SK-N-SH treated with all-trans-retinoic acid at 6 μM for 48 hours (cell line): ENCODE measurements at regions not wholly inside any gene's neighbourhood (a gene's known extent, or its start where the extent isn't known, plus 50 kb on each side); places are given as distances from the start of the nearest gene placed in this dataset.
"Not testable (repeated sequence)": the region's sequence is repeated elsewhere in the genome, so short reads cannot be mapped to it uniquely, and the experiment has no call there.

ENCODE experiments used
- ATAC-seq: fragments of 200-7000 bp; cut with Tn5 transposase; 3 replicates; pipeline ENCODE4 v1.9.1; 2020; ENCODE audit warnings: mild to moderate bottlenecking, moderate library complexity
- ARNTL ChIP-seq: fragments of 450-650 bp; formaldehyde crosslinking; IDR thresholded peaks from 2 replicates; pipeline ENCODE4 v1.5.0; 2020; ENCODE audit warnings: low read depth, mild to moderate bottlenecking, moderate library complexity, borderline replicate concordance
- BACH2 ChIP-seq: fragments of 250-450 bp; sonication (Bioruptor Pico); IDR thresholded peaks from 2 replicates; pipeline ENCODE4 v1.9.0; 2021; ENCODE audit warnings: mild to moderate bottlenecking, borderline replicate concordance
- ESRRG ChIP-seq: fragments of 250-450 bp; sonication (Bioruptor Pico); IDR thresholded peaks from 2 replicates; pipeline ENCODE4 v1.6.1; 2021; ENCODE audit warnings: mild to moderate bottlenecking
- ISL1 ChIP-seq: fragments of 250-450 bp; sonication (Bioruptor Pico); IDR thresholded peaks from 2 replicates; pipeline ENCODE4 v2.1.2; 2022; ENCODE audit warnings: mild to moderate bottlenecking, moderate library complexity
- OSR1 ChIP-seq: fragments of 250-450 bp; sonication (Bioruptor Pico); IDR thresholded peaks from 2 replicates; pipeline ENCODE4 v1.8.0; 2022; ENCODE audit warnings: moderate library complexity, mild to moderate bottlenecking, inconsistent platforms
- PATZ1 ChIP-seq: fragments of 250-450 bp; sonication (Bioruptor Pico); IDR thresholded peaks from 2 replicates; pipeline ENCODE4 v1.8.0; 2020; ENCODE audit warnings: mild to moderate bottlenecking, moderate library complexity, borderline replicate concordance
- PPARA ChIP-seq: fragments of 250-450 bp; sonication (Bioruptor Pico); IDR thresholded peaks from 2 replicates; pipeline ENCODE4 v1.5.0; 2020; ENCODE audit warnings: mild to moderate bottlenecking, borderline replicate concordance
- RARB ChIP-seq: fragments of 250-450 bp; sonication (Bioruptor Pico); IDR thresholded peaks from 2 replicates; pipeline ENCODE4 v1.8.0; 2021; ENCODE audit warnings: mild to moderate bottlenecking, moderate library complexity
- SNAI2 ChIP-seq: fragments of 250-450 bp; sonication (Bioruptor Pico); IDR thresholded peaks from 2 replicates; pipeline ENCODE4 v1.5.0; 2020; ENCODE audit warnings: mild to moderate bottlenecking, moderate library complexity
- TCF4 ChIP-seq: fragments of 250-450 bp; sonication (Bioruptor Pico); IDR thresholded peaks from 2 replicates; pipeline ENCODE4 v1.8.0; 2021; ENCODE audit warnings: mild to moderate bottlenecking, moderate library complexity, borderline replicate concordance
- TOX ChIP-seq: fragments of 250-450 bp; sonication (Bioruptor Pico); IDR thresholded peaks from 2 replicates; pipeline ENCODE4 v1.8.0; 2021; ENCODE audit warnings: mild to moderate bottlenecking, moderate library complexity, borderline replicate concordance
- TSHZ2 ChIP-seq: fragments of 250-450 bp; sonication (Bioruptor Pico); IDR thresholded peaks from 2 replicates; pipeline ENCODE4 v1.5.0; 2020; ENCODE audit warnings: mild to moderate bottlenecking, moderate library complexity
- ZFP3 ChIP-seq: fragments of 250-450 bp; sonication (Bioruptor Pico); IDR thresholded peaks from 2 replicates; pipeline ENCODE4 v1.5.0; 2020; ENCODE audit warnings: mild to moderate bottlenecking, moderate library complexity
- ZFP30 ChIP-seq: fragments of 450-650 bp; formaldehyde crosslinking; IDR thresholded peaks from 2 replicates; pipeline ENCODE4 v1.5.0; 2022; ENCODE audit warnings: mild to moderate bottlenecking, moderate library complexity
- ZNF70 ChIP-seq: fragments of 450-650 bp; formaldehyde crosslinking; IDR thresholded peaks from 2 replicates; pipeline ENCODE4 v1.5.0; 2020; ENCODE audit warnings: mild to moderate bottlenecking, moderate library complexity
- ZNF8 ChIP-seq: fragments of 450-650 bp; formaldehyde crosslinking; IDR thresholded peaks from 2 replicates; pipeline ENCODE4 v1.5.0; 2020; ENCODE audit warnings: mild to moderate bottlenecking, moderate library complexity
- TF ChIP-seq, protein P1 (sequence below): fragments of 250-450 bp; sonication (Bioruptor Pico); IDR thresholded peaks from 2 replicates; pipeline ENCODE4 v1.5.1; 2020; ENCODE audit warnings: low read depth, mild to moderate bottlenecking, moderate library complexity
- TF ChIP-seq, protein P2 (sequence below): fragments of 250-450 bp; sonication (Bioruptor Pico); IDR thresholded peaks from 2 replicates; pipeline ENCODE4 v1.5.1; 2021; ENCODE audit warnings: mild to moderate bottlenecking, moderate library complexity

DNA sequence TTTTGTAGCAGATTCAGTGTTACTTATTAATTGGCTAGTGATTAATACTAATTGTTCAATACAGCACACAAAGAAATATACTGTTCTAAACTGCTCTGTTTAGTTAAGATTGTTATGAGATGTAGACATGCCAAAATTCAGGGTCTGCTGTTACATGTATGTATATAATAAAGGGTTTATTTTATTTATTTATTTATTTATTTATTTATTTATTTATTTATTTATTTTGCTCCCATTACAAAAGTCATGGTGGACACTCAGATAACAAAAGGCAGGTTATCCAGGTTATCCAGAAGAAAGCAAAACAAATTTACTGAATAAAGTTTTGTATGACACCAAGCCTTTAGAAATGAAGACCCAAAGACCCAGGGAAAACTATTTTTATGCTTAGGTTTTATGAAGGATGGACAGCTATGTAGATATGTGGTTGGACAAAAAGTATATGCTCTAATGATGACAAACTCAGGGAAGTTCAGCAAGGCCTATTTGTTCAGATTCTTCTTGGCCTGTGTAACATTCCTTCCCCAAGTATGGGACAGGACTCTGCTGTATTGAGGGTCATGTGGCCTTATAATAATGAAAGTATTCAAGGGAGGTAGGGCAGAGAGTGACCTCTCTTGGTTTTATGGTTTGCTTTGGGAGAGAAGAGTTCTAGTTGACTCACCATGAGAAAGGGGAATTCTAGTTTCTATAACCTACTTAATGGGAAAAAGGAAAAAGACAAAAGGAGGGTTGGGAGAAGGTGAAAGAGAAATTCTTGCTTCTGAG, 1056.8 kb downstream of the ROBO2 start (continued):
- no peak for TF ChIP-seq ESRRG (CRISPR knock-in tag)
- TF ChIP-seq PATZ1 (CRISPR knock-in tag) = no peak
- TF ChIP-seq PPARA = no peak
- no peak for TF ChIP-seq BACH2
- TF ChIP-seq, protein P1, sequence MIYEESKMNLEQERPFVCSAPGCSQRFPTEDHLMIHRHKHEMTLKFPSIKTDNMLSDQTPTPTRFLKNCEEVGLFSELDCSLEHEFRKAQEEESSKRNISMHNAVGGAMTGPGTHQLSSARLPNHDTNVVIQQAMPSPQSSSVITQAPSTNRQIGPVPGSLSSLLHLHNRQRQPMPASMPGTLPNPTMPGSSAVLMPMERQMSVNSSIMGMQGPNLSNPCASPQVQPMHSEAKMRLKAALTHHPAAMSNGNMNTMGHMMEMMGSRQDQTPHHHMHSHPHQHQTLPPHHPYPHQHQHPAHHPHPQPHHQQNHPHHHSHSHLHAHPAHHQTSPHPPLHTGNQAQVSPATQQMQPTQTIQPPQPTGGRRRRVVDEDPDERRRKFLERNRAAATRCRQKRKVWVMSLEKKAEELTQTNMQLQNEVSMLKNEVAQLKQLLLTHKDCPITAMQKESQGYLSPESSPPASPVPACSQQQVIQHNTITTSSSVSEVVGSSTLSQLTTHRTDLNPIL (CRISPR knock-in tag) = no peak
- no peak for TF ChIP-seq OSR1 (CRISPR knock-in tag)

GRCh38 chr3:78098367-78098766, 1058.5 kb downstream of the ROBO2 start:
- ATAC-seq = no peak
- TF ChIP-seq, protein P2, sequence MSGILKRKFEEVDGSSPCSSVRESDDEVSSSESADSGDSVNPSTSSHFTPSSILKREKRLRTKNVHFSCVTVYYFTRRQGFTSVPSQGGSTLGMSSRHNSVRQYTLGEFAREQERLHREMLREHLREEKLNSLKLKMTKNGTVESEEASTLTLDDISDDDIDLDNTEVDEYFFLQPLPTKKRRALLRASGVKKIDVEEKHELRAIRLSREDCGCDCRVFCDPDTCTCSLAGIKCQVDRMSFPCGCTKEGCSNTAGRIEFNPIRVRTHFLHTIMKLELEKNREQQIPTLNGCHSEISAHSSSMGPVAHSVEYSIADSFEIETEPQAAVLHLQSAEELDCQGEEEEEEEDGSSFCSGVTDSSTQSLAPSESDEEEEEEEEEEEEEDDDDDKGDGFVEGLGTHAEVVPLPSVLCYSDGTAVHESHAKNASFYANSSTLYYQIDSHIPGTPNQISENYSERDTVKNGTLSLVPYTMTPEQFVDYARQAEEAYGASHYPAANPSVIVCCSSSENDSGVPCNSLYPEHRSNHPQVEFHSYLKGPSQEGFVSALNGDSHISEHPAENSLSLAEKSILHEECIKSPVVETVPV (CRISPR knock-in tag) = no peak
- TF ChIP-seq ZFP3 (CRISPR knock-in tag) (no peak), PPARA (no peak)

DNA sequence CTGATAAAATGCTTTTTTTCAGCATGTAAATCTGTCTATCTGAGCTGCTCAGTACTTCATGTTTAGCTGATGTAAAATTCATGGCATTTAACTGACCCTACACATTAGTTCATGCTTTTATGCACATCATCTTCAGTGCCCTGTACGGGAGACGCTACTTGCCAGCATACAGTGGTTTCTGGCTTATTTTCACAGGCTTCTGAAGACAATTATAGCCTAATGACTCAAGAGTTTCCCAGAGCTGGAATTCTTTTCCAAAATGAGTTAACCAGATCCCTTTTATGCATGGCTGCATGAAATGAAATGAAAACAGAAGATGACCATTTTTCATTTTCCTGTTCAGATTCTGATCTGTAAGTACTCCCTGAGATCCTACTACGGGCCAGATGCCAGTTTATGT, 1061.5 kb downstream of the ROBO2 start:
- peak; percentile 53 for ATAC-seq
- TF ChIP-seq ZNF70 (CRISPR knock-in tag) = no peak
- no peak for TF ChIP-seq RARB (CRISPR knock-in tag)
- peak; percentile 50; the same call in 1 of the 2 replicates for TF ChIP-seq ZFP3 (CRISPR knock-in tag)
- TF ChIP-seq BACH2 = no peak
- TF ChIP-seq ISL1 (CRISPR knock-in tag) = peak; percentile 70
- TF ChIP-seq ZFP30 (CRISPR knock-in tag) = no peak
- TF ChIP-seq, protein P1 (CRISPR knock-in tag) = no peak
- no peak for TF ChIP-seq TOX (CRISPR knock-in tag)
- TF ChIP-seq, protein P2 (CRISPR knock-in tag) = no peak
- TF ChIP-seq TSHZ2 (CRISPR knock-in tag) = peak; percentile 38; the same call in 1 of the 2 replicates
- no peak for TF ChIP-seq SNAI2 (CRISPR knock-in tag)
- no peak for TF ChIP-seq ZNF8 (CRISPR knock-in tag)
- TF ChIP-seq PATZ1 (CRISPR knock-in tag) = no peak
- TF ChIP-seq TCF4 (CRISPR knock-in tag) = peak; percentile 42; the same call in 1 of the 2 replicates
- no peak for TF ChIP-seq ARNTL (CRISPR knock-in tag)

- not testable (repeated sequence) for ATAC-seq
Measured at GRCh38 chr3:78108269-78108961, 1068.5 kb downstream of the ROBO2 start.
